NCI-H1105 (cell line): ENCODE measurements at regions not wholly inside any gene's neighbourhood (a gene's known extent, or its start where the extent isn't known, plus 50 kb on each side); places are given as distances from the start of the nearest gene placed in this dataset.
"Not testable (repeated sequence)": the region's sequence is repeated elsewhere in the genome, so short reads cannot be mapped to it uniquely, and the experiment has no call there.

Experiments
- DNase-seq: peaks from one replicate; lab custom pipeline; 2025; lab: John Stamatoyannopoulos, UW

DNA sequence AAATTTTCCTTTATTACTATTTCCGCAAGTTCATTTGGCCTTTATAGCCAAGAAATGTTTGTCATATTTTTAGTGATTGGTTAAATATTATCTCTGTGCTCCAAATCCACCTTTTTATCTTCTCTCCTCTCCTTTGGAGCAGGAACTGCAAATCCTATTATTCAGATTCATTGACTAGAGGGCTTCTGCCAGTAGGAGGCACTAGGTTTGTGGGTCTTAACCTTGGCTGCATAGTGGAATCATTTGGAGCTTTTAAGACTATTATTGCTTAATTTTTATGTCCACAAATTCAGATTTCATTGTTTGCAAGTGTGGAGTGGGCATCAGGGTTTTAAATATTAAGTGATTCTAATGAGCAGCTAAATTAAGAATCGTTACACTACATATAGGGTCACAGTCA is 75.3 kb upstream of the SYT10 start:
- no peak for DNase-seq

DNA sequence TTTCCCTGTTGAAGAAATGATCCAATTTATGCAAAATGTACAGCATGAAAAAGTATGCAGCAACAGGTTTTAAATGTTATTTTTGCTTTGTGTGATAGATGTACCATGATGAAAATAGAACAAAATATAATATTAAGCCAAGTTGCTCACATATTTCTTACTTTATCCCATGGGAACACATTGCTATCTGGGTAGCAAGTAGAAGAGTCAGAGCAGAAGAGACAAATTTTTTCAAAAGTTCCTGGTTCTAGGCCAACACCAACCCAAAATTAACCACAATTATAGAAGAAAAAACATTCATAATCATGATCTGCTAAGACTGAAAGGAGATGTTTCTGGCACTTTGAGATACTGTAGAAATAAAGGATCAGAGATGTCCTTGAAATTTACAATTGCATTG is 79.9 kb upstream of the SYT10 start:
- no peak for DNase-seq

DNA sequence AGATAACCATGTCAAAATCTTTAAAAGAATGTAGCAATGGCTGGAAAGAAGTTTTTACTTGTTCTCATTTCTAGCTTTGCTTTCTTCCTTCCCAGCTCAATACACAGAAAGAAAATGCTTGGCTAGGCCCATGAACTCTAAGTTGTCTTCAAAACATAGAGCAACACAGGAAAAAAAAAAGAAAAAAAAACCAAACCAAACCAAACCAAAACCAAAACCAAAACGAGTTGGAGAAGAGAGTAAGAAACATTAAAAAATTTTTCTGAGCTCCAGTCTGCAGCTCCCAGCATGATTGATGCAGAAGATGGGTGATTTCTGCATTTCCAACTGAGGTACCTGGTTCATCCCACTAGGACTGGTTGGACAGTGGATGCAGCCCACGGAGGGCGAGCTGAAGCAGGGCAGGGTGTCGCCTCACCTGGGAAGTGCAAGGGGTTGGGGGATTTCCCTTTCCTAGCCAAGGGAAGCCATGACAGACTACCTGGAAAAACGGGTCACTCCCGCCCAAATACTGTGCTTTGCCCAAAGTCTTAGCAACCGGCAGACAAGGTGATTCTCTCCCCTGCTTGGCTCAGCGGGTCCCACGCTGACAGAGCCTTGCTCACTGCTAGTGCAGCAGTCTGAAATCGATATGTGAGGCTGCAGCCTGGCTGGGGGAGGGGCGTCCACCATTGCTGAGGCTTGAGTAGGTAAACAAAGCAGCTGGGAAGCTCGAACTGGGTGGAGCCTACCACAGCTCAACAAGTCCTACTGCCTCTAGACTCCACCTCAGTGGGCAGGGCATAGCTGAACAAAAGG is 81.1 kb upstream of the SYT10 start:
- DNase-seq: not testable (repeated sequence)

GRCh38 chr12:33529031-33529430 is 89.4 kb upstream of the SYT10 start:
- no peak for DNase-seq

DNA sequence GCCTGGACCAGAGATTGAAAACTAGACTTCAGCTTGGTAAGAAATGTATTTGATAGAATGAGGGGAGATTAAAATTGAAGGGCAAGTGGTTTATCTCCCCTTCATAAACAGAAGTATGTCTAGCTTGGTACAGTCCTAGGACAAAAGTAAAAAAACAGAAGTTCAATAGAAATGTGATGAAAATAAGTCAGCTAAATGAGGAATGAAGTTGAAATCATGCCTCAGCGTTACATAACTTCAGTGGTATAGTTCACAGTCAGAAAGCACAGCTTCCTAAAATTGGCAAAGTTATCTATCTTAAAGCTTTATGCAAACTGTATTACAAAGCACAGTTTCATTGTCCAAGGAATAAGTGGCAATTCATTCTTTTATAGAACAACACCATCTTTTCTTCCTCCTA is 90.2 kb upstream of the SYT10 start:
- DNase-seq: no peak

DNA sequence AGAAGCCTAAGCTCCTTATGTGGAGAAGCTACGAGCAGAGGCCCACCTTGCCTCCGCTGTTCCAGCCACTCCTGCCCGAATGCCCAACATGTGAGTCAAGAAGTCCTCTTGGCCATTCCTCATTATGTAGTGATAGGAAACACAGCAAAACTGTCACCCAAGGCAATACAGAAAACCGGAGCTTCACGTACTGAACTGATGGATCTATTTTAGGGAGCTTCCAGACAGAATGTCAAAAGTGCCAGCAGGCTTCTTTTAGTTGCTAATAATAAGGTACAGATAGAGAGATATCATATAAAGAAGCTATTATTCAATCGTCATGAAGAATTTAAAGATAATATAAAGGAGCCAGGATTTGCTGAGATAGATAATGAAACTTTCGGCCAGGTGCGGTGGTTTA is 91.6 kb upstream of the SYT10 start:
- DNase-seq: no peak

DNA sequence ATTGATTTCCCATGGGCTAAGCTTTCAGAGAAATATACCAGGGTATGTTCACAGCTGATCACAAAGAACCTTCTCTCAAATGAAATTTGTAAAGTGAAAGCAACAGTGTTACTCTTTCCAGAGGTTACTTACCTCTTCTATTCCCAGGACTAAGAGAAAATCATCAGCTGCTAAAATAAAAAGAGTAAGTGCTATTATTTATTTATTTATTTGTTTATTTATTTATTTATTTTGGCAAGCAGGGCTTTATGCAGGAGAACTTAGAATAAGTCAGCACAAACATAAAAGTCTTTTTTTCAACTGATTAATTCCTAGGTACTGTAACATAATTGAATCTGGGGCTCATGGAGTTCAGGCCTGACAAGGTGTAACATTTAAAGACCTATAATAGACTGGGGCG is 93.9 kb upstream of the SYT10 start:
- DNase-seq: no peak

- DNase-seq: no peak
Measured at GRCh38 chr12:33536431-33536830, 96.8 kb upstream of the SYT10 start.

- DNase-seq: no peak
Measured at GRCh38 chr12:33546004-33546403, 106.4 kb upstream of the SYT10 start.

DNA sequence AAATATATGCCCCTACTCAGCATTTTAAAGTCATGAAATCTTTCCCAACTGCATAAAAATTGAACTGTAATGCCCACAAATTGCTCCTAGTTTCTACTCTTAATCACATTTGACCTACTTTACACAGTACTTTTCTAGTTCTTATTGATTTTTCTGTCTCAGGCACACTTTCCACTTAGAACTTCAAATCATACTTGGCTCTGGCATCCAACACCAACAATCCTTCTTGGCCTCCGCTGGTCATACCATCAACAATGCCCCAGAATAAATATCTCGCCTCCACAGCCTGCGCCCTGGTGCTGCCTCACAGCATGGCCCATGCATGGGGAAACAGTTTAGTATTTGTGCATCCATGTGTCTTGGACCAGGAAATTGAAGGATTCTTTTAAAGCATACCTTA is 107.5 kb upstream of the SYT10 start:
- no peak for DNase-seq

- not testable (repeated sequence) for DNase-seq
Measured at GRCh38 chr12:33550214-33550613, 110.6 kb upstream of the SYT10 start.

- no peak for DNase-seq
Measured at GRCh38 chr12:33551006-33551405, 111.4 kb upstream of the SYT10 start.

- DNase-seq: no peak
Measured at GRCh38 chr12:33555128-33555527, 115.5 kb upstream of the SYT10 start.

DNA sequence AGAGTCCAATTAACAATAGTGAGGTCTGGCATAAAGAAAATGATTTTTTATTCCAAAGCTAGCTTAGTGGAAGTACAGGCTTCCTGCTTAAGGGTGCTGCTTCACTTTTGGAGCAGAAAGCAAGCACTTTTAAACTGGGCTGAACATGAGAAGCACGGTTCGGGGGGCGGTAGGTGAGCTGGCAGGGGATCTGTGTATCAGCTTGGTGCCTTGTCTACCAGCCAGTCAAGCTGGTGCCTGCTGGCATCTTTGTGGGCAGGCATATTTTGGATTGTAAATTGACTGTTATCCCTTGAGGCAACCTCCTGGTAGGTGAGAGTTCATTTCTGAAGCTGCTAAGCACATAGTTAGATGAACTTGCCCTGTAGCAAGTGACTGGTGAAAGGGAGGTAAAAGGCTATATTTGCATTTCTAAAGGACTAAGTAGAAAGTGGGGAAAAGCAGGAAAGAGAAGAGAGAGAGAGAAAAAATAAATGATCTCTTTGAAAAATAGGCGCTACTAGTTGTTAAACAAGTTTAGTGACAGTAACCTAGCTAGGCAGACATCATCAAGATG is 121.1 kb upstream of the SYT10 start:
- DNase-seq: no peak

GRCh38 chr12:33562401-33562800 is 122.8 kb upstream of the SYT10 start:
- DNase-seq: no peak

DNA sequence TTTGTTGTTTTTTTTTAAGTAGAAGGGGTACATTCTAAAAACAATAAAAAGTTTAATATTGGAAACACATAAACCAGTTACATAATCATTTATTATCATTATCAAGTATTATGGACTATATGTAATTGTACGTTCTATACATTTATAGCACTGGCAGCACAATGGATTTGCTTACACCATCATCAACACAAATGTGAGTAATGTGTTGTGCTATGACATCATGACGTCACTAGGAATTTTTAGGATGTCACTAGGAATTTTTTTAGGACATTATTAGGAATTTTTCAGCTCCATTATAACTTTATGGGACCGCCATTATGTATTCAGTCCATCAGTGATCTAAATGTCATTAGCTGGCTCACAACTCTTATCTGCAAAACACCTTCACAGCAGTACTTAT is 126.8 kb upstream of the SYT10 start:
- no peak for DNase-seq

DNA sequence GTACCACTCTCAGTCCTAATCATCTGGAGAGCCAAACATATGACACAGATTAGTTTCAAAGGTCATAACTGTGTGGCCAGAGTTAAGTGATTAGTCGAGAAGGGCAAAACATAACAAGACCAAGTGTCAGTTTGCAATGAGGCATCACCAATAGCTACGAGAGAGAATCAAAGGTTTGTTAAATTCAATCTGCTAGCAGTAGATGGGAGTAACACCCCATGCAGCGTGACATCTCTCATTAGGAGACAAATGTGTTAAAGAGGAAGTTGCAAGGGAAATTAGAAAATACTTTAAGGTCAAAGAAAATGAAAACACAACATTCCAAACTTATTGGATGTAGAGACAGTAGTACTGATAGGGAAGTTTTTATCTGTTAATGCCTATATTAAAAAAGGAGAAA is 135.7 kb upstream of the SYT10 start:
- DNase-seq: no peak

DNA sequence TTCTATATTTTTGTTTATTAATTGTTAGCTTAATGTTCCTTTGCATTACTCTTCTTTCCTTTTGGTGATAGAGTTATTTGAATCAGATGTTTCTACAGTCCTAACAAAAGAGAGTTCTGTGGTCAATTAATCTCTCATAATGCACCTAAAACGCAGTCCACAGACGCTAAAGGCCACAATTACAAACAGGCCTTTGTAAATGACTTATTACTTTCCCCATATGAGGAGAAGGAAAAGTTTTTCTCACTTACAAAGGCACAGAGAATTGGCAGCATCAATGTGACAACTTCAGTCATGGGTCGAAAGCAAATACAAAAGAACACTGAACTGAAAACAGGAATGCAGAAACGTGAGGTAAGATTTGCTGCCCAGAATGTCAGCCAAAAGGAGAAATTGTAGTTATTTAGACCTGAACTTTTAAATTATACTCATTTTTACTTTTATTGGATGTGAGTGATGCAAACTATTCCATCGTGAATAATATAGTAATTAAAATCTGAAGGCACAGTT is 142.0 kb upstream of the SYT10 start:
- no peak for DNase-seq

DNA sequence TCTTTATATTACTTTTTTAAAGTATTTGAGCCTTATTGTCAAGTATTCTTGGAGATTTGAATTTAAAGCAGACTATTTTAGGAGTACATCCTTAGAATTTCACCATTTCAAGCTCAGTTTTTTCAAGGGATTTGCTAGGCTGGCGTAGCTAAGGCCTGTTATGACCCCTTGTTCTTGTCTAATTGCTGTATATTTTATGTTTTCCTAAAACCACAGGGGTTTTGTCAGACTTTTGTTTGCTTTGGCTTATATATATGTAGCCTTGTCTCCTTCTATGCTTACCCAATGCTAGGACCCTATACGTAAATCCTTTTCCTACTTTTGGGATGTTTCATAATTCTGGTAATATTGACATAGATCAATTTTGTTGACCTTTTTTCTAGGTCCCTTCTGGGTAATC is 147.0 kb upstream of the SYT10 start:
- no peak for DNase-seq

DNA sequence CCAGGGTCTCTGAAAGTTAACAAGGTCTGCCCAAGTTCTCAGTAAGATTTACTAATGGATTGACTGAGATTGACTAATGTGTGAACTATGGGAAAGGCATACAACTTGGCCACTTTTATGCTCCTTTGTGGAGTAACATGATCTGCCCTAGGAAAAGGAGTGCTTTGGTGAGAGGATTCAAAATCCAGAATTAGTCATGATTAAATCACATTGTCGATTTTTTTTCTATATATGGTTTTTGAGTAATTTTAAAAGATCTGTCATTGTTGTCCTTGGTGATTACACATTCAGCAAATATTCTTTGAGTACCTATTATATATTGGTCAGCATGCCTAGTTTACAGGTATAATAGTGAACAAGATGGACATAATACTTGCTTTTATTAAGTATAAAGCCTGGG is 147.7 kb upstream of the SYT10 start:
- no peak for DNase-seq

- no peak for DNase-seq
Measured at GRCh38 chr12:33587784-33588712, 148.4 kb upstream of the SYT10 start.

GRCh38 chr12:33588725-33589405 is 149.2 kb upstream of the SYT10 start:
- DNase-seq: no peak
